Brain pericyte (primary cell): ENCODE measurements at regions not wholly inside any gene's neighbourhood (a gene's known extent, or its start where the extent isn't known, plus 50 kb on each side); places are given as distances from the start of the nearest gene placed in this dataset.

Experiments
- DNase-seq: peaks from one replicate; pipeline ENCODE4 v3.0.0-alpha.2; 2012; ENCODE audit warnings: low read depth, low spot score

DNA sequence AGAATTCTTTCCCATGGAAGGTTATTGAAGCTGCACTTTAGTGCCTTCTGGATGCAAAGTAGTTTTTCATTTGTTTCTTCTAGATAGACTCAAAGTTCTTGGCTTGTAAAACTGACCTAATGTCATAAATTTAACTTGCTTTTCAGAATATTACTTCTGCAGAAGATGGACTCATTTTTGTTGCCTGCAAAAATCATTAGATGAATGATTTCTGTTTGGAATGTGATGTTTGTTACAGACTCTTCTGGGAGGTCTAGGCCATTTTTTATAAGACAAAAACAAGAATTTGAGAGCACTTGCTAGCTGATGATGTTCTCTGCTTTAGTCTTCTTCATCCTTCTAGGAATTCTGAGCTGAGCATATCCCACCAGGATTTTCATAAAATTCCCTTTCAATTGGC is 308.6 kb upstream of the GIMD1 start:
- DNase-seq: no peak

DNA sequence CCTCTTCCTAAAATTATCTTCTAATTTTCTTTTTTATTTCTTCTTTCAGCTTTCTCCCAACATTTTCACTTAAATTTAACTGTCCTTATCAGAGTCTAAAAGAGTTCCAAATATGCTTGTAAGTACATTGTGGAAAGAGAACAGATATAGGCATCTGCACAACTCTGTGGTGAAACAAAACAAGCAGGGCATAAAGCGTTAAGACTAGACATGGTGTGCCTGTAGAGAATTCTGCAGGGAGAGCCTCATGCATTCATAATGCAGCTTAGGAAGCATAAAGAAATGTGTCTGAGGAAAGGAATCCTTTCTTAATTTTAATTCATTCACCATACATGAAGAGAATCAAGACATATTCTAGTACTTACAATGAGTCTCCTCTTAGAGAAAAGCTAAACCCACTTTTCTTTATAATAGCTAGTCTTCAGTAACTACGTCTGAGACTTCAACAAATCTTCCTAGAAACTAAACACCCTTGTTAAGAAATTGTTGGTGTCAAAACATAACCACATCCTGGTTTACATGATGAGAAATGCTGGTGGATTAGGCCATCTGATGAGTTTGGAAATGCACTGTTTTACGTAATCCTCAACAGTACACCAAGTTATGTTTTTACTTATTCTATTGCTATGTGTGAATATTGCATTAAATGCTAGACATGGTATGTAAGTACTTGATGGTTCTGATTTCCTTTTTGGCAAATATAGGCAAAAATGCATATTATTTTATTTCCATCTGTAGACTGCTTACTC is 307.8 kb upstream of the GIMD1 start:
- no peak for DNase-seq

DNA sequence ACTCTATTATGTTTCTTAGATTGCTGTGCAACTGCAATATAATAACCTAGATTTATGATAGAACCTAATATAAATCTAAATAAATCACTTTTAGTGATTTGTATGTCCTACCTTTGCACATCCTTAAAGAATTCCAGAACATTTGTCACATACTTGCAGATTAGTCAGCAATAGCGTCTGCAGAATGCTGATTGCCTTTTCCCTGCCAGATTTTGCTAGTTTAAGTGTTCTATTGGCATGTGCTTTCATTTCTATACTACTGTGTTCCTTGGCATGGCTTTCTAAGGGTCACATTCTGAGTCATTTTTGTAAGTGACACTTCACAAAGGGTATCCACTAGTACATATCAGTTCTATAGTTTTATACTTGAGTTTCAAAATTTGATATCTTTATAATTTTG is 303.1 kb upstream of the GIMD1 start:
- no peak for DNase-seq

DNA sequence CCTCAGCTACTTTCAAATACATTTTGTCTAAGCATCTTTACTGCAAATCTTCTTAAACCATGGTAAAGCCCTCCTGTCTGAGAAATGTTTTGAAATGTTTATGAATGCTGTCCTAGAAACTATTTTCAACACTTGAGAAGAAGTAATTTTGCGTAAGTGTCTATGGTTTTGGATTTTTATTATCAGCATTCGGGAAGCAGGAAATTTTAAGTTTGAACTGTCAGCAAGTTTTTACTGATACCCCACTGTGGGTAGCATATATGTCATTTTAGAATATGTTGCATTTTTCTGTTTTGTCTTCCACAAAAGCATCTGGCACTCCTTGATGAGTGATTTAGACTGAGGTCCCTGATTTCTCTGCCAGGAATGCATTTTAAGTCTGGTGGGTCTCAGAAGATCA is 302.4 kb upstream of the GIMD1 start:
- DNase-seq: no peak

DNA sequence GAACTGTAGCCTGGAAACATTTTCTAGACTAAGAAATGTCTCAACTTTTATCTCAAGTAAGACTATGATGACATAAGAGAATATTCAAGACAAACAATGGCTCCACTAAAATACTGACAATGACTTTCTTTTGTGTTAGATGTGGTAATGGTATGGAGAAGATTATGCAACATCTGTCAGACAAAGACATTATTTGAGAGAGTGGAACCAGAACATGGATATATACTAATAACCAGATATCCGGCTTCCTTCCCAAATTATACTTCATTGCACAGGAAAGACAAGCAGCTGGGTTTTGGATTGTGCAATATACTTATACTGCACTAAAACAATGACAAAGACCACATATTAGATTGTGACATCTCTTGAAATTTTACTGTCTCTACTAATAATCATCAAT is 290.8 kb upstream of the GIMD1 start:
- no peak for DNase-seq

DNA sequence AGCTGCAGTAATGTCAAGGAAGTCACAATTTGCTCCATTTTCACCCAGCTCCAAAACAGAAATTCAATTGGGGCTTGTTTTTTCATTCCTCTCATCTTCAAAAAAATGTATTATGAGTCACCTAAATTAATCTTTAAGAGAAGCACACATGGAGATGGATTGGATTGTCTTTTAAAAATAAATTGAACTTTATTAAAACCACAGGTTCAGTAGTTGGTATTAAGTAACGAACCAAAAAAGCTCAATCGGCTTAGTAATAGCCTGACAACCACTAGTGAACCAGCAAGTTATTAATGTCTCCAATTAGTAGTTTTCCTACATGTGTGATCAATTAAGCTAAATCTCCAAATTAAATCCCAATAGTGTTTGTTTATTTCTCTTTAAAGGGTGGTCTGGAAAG is 283.5 kb upstream of the GIMD1 start:
- DNase-seq: no peak

DNA sequence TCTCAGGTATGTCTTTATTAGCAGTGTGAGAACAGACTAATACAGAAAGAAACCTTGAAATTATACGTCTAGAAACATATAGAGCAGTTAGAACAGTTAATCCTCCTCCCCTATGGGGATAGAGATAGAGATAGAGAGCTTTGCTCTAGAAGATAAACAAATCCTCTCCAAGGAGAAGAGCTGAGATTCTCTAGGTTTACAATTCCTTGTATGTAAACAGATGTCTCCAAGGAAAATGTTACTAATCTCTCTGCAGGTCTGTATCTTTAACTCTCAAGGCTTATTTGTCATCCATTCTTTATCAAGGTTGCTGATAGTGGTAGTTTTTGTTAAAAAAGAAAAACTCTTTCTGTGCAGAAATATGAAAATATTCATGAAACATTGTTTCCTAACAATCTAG is 282.1 kb upstream of the GIMD1 start:
- DNase-seq: no peak

DNA sequence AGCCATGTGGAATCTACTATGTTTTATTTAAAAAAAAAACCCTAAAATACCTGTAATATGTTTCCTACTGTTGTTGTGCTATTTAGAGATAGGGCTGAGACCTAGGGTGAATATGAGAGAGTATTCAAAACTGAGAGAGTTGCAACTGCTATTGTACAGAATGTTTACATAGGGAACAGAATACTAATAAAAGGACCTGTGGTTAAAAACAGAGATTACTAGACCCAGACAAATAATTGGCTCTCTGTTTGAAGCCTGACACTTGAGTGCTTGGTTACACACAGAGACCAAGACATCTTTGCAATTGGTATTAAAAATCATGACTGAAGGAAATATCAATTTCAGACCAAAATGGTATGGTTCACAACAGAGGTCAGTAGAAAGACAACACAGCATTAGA is 278.9 kb upstream of the GIMD1 start:
- DNase-seq: no peak

DNA sequence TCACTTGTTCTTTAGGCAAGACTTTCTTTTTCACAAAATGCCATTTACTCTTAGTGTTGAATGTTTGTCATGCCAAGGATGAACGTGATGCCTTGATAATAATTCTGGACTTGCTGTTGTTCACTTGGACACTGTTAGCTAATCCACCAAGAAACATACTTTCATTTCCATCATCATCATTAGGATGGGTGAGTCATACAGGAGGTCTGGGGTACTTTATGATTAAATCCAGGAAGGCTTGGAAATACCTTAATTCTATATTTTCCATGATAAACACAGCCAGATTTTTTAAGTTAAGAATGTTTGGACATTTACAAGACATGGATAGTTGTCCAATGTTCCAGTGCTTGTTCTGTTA is 260.7 kb upstream of the GIMD1 start:
- DNase-seq: no peak

DNA sequence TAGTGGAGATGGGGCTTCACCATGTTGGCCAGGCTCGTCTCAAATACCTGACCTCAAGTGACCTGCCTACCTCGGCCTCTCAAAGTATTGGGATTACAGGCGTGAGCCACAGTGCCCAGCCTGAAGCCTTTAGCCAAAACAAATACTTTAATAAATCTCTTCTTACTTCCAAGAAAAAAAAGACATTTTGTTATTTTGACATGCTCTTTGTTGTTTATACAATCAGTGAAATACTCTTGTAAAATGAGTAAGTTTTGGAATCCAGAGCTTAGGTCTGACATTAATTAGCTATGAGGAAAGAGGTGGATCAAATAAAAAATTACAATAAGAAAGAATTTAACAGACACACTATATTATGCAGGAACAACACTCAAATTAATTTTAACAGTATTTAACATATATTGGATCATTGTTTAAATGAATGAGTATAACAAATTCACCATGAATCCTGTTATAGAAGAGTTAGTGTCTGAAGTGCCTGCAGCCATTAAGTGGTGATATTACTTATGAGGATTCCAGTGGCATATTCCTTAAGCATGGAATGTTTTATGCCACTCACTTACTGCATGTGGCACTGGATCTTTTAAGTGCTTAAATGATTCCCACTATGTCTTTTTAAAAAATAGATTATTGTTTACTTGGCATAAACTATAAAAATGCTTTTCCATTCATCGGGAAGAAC is 260.1 kb upstream of the GIMD1 start:
- no peak for DNase-seq

DNA sequence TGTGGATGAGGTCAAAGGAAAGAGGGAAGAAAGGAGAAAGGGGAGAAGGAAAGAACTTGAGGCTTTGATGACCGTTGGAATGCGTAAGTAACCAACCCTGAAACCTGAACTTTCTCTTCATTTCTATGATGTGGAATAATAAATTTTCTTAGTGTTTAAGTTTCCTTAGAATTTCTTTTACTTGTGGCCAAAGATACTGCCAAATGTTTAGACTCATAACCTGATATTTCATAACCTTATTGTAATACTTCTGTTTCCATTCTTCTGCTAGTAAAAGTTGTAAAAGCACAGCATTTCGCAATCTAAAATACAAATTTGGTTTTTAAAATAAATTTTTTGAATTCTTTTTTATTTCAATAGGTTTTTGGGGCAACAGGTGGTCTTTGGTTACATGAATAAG is 258.5 kb upstream of the GIMD1 start:
- DNase-seq: no peak

DNA sequence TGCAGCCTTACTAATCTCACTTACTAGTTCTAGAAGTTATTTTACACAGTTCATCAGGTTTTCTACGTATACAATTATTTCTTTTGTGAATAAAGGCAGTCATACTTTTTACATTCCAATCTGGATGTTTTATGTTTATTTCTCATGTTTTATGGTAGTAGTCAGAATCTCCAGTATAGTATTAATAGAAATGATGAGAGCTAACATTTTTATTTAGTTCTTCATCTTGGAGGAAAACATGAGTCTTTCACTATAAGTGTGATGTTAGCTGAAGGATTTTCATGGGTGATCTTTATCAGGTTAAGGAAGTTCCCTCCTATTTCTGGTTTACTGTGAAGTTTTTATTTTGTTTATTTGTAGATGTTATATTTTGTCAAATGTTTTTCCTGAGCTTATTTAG is 256.1 kb upstream of the GIMD1 start:
- no peak for DNase-seq

DNA sequence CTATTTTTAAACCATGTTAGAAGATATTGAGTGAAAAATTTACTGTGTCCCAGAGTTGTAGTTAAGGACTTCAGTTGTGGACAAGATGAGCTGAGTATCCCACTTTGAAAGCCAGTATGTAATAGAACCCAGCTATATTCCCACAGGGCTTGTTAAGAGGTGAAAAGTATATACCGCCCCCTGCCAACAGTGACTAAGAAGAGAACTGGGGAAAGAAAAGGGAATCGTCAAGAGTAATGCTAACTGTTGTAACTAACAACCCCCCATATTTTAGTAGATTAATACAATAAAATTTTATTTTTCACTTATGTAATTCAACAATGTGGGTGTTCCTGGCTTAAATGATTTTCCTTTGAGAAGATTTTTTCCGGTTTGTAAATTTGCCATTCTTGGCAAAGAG is 250.4 kb upstream of the GIMD1 start:
- no peak for DNase-seq

DNA sequence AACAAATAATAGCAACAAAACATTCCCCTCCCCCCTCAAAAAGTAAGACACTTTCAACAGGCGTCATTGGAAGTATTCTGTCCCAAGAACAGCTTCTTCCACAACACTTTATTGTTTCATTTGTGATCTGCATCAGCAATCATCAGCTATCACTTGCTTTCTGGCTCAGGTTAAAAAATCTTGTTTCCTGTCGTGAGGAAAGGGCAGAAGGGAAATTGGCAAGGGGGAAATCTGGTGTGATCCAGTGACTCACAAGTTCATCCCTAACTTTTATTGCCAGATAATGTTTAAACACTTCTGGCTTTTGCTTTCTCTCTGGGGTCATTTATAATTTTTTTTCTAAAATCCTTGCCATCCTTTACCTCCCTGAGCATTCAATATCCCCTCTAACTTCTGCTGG is 247.4 kb upstream of the GIMD1 start:
- DNase-seq: no peak

DNA sequence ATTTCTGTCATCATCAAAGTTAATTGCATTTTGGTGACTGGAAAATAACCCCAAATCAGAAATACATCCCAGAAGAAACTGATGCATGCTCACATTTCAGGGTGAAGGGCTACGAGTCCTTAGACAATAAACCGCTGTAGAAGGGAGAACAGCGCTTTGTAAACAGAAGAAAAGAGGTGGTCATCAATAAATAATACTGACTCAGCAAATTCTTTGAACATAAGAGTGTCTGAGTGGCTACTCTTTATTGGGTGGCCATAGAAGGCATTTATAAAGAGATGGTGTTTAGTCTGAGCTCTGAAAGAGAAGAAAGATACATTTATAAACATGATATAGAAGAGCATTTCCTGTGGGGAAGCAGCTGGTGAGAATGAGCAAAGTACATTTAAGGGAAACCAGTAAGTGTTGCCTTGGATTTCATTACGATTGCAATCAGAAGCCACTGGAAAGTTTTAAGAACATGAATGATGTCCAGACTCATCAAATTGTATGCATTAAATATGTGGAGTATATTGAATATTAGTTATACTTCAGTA is 246.9 kb upstream of the GIMD1 start:
- DNase-seq: no peak

DNA sequence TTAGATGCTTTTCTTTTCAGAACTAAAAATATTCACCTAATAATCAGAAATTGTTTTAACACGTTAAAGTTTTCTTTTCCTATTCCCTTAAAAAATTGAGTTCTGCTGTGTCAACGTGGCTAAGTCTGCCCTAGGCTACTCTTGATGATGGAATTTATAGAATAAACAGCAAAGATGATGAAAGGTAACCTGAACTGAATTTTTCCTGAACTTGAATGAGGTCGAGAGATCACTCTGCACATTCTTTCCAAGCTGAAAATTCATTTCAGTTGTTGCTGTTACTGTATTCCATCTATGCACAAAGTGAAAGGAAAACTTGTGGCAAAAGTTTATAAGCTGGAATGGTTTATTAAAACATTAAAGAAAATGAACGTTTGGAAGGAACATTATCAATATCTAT is 245.9 kb upstream of the GIMD1 start:
- DNase-seq: no peak

DNA sequence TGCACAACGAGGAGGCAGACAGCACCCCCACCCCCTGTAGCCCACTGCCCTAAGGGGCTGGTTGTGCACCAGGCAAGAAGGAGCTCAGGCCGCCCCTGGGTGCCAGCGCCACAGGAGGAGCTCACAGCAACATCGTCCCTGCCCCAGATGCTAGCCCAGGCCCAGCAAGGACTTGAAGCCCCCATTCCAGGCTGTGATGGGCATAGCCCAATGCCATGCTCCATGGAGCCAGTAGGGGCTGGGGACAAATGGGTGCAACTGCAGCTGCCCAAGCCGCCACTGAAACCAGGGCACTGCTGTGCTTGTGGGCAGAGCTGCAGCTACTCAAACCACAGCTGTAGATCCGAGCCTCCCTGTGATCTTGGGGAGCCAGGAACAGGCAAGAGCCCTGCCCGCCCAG is 241.3 kb upstream of the GIMD1 start:
- no peak for DNase-seq

DNA sequence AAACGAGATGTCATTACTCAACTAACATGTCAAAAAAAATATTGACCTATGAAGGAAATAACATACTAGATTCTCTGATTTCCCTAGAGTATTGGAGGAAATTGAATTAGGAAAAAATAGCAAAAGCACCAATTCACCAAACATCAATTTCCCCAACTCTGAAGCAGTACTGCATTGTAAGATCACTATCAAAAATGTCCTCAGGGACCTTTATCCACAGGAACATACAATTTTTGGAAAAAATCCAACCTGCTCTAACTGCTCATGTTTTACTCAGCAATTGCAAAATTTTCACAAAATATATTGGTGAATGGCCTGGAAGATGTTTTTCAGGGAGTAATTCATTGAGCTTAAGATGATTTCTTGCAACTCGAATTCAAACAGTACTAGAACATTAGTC is 239.0 kb upstream of the GIMD1 start:
- no peak for DNase-seq

DNA sequence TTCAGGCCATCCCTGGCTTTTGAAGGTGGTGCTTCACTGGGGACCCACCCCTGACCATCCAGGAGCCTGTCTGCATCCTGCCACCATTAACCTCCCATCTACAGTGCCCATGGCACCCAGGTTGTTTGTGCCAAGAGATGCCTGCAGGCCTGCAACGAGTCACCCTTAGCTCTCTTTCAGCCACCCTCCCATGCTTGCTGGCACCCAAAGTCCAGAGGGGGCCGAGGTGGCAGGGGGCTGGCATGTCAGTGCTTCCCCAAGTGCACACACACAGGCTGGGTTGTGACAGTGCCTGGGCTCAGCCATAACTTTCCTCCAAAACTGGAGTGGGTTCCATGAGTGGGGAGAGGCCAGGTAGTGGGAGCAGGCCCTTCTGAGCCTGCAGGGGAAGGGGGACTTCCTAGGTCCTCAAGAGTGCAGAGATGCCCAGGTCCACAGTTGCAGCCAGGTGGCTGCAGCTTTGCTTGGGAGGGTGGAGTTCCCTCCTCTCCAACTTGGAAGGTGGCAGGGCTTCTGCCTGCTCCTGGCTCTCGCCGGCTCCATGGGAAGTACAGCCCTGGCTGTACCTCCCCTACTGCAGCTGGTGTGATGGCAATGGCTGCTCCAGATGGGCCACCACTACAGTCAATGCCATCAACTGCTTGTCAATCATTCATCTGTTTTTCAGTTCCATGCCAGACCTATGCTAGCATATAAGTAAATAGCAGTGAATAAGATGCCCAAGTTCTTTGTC is 235.9 kb upstream of the GIMD1 start:
- DNase-seq: no peak

DNA sequence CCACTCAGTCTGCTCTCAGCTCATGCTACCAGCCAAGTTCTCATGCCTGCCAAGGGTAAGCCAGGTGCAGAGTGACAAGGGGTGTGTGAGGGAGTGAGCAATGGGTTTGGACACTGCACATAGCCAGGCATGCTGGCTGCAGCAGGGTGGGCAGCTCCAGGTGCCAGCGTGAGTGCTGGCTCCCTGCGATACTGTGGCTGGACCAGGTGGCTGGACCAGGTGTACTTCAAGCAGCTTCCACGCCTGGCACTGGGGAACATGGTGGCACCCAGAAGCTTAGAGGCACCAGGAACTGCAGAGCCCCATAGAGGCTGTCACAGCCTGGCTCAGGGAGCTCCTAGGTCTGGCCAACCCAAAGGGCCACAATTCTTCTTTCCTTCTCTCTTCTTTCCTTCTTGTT is 234.9 kb upstream of the GIMD1 start:
- no peak for DNase-seq

DNA sequence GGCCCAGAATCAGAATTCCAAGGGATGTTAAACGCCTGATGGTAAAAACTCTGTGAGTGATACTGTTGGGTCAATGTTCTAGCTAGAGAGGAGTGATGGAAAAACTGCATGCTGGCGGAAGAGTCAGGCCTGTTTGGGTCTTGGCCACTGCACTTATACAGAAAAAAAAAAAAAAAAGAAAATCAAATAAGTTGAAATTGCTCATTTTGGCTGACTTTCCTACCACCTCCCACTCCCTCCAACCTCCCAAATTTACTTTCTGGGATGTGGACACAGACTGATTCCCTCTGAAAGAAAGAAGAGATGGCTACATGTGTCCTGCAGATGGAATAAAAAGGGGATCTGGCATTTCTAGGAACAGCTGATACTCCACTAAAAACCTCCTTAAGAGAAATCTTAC is 234.1 kb upstream of the GIMD1 start:
- no peak for DNase-seq

DNA sequence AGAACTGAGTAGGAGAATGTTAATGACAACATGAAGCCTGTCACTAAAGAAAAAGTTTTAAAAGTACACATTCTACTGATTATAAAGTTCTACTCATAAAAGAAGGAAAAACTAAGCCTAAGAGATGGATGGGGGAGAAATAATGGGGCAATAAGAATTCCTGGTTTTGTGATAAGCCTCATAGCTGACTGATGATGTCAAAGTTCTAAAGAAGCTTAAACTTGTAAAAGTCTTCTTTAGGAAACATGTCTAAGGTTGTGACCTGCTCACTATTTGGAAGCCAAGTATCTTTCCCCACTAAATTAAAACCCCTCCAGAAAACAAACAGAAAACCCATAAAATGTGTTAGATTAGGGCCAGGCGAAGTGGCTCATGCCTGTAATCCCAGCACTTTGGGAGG is 232.9 kb upstream of the GIMD1 start:
- no peak for DNase-seq

DNA sequence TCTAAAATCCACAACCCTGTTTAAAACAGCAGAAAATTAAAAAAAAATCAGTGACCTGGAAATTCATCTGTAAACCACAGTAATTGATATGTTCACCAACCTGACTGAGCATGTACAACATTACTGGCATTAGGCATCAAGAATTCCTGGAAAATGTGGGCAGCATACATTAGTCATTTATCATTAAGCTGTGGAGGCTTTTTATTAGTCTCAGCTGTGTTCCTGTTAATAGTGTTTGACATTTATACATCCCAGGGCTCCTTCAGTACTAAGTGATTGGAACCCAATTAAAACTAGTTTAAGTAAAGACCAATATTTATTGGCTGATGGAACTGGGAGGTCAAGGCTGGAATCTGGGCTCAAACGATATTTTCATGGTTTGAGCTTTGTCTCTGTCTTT is 227.3 kb upstream of the GIMD1 start:
- no peak for DNase-seq
